Hindlimb muscle (tissue), 1 donor: ENCODE measurements at regions not wholly inside any gene's neighbourhood (a gene's known extent, or its start where the extent isn't known, plus 50 kb on each side); places are given as distances from the start of the nearest gene placed in this dataset.
"Not testable (repeated sequence)": the region's sequence is repeated elsewhere in the genome, so short reads cannot be mapped to it uniquely, and the experiment has no call there.

Experiments used
- DNase-seq: peaks from one replicate; pipeline ENCODE4 v3.0.0-alpha.2; 2013

DNA sequence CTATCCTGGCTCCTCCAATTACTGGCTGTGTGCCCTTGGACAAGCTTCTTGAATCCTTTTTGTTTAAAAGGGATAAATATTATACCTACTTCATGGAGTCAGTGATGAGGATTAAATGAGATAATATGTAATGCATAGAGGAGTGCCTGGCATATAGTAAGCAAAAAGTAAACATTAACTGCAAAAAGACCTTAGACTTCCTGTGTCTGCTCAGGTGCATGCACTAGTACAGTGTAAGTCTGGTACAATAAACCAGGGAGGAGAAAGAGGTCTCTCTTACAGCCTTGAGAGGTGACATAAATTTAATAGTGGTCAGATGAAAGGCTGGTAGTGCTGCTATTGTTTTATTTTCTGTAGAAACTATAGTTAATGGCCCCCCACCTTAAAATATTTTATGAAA is 305.2 kb upstream of the MIS18BP1 start:
- DNase-seq: no peak

DNA sequence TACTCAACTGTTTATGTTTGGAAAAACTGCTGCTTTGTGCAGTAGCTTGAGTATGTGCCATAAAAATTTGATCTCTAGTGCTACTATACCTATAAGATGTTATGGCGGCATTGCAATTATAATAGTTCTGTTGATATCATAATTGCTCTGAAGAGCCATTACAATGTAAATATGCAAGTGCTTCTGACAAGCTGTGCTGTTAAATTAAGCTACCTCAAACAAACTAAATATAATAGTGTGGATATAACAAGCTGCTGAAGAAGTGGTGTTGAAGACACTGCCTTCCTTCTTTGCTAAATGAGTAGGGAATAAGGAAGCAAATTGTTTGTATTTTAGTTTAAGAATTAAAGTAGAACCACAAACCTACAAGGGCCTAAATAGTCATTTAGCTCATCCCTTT is 301.0 kb upstream of the MIS18BP1 start:
- DNase-seq: no peak

DNA sequence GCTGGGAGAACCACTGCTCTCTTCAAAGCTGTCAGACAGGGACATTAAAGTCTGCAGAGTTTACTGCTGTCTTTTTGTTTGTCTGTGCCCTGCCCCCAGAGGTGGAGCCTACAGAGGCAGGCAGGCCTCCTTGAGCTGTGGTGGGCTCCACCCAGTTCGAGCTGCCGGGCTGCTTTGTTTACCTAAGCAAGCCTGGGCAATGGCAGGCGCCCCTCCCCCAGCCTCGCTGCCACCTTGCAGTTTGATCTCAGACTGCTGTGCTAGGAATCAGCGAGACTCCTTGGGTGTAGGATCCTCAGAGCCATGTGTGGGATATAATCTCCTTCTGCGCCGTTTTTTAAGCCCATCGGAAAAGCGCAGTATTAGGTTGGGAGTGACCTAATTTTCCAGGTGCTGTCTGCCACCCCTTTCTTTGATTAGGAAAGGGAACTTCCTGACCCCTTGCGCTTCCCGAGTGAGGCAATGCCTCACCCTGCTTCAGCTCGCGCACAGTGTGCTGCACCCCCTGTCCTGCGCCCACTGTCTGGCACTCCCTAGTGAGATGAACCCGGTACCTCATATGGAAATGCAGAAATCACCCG is 298.3 kb upstream of the MIS18BP1 start:
- not testable (repeated sequence) for DNase-seq

DNA sequence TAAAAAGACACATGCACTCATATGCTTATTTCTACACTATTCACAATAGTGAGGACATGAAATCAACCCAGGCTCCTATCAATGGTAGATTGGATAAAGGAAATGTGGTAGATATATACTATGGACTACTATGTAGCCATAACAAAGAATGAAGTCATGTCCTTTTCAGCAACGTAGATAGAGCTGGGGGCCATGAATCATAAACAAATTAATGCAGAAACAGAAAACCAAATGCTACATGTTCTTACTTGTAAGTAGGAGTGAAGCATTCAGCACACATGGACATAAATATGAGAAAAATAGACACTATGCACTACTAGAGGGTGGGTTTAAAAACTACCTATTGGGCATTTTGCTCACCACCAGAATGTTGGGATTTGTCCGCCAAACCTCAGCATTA is 278.0 kb upstream of the MIS18BP1 start:
- no peak for DNase-seq

DNA sequence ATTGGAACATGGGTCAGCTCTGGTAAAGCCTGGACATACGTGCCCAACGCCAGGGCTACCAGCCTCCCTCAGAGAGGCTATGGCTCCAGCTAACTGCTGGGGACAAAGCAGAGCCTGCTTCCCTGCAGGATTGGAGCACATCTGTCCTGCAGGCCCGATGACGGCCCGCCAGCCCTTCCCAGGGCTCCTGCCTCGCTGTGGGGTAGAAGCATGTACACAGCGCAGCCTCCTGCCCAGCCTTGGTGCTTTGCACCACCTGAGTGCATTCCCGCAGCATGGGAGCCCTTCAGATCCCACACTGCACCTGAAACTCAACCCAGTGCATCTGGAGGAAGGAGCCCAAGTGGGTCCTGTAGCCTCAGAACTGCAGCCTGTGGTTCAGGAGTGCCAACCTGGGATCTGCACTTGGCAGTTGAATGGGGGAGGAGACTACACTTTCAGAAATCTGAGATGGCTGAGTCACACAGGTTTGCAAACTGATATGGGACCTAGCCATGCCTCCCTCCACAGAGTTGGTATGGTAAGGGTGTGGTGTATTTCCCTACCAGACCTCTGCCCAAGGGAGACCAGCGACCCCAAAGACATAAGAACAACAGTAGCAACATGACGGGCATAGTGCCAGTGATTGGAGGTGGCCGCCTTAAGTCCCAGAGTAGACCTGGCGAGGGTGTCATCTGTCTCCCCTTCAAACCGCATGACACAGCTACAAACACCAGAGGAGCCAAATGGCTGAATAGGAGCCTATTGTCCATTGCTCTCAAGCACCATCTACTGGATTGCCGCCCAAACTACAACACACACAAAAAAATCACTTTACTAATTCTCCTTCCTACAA is 273.9 kb upstream of the MIS18BP1 start:
- DNase-seq: no peak

DNA sequence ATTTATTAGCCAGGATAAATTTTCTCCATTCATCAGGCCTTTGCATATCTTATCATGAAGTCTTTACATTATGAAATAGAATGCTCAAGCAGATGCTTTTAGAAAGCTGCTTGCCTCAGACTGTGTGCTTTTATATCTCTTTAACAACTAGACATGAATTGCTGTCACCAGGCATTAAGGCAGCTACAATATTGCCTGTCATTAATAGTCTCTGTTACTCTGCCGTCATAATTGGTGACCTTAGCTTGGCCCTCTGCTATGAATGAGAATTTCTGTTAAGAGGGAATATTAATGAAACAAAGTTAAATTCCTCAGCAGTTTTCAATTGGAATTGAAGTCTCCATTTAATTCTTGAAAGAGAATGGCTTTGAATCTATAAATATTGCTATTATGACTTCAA is 266.8 kb upstream of the MIS18BP1 start:
- DNase-seq: no peak

DNA sequence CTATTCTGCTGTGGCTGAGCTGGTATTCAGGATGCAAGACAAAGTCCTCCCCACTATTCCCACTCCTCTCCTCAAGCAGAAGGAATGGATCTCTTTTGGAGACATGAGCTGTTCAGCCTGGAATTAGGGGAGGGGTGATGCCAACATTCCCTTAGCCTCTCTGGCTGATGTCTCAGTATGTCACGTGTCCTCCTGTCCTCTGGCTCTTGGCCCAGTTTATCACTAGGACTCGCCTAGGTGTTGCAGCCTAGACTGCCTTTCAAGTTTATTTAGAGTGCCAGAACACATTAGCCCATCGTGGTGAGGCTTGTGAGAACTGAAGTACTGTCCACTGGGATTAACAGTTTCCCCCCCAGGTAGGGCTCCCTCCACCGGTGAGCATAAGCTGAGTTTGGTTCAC is 239.9 kb upstream of the MIS18BP1 start:
- DNase-seq: no peak

DNA sequence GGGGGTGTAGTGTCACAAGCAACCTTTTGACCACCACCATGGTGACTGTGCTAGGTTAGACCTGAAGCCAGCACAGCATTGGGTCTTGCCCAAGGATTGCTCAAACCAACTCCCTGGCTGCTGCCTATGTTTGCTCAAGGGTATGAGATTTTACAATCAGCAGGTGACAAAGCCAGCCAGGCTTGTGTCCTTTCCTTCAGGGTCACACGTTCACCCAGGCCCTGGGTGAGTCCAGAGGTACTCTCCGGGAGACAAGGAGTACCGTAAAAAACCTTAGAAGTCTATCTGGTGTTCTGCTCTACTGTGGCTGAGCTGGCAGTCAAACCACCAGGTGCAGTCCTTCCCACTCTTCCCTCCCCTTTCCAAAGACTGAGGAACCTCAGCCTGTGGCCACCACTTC is 238.9 kb upstream of the MIS18BP1 start:
- no peak for DNase-seq

DNA sequence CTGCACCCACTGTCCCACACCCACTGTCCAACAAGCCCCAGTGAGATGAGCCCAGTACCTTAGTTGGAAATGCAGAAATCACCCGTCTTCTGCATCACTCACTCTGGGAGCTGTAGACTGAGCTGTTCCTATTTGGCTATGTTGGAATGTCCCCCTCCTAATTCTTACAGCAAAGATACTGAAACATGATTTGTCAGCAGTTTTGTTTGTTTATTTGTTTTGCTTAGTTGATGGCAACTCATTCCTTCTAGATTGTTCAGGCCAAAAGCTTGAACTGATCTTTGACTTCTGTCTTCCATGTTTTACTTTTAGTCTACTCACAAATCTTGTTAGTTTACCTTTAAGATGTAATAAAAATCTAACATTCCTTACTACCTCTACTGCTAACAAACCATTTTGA is 233.6 kb upstream of the MIS18BP1 start:
- DNase-seq: no peak

DNA sequence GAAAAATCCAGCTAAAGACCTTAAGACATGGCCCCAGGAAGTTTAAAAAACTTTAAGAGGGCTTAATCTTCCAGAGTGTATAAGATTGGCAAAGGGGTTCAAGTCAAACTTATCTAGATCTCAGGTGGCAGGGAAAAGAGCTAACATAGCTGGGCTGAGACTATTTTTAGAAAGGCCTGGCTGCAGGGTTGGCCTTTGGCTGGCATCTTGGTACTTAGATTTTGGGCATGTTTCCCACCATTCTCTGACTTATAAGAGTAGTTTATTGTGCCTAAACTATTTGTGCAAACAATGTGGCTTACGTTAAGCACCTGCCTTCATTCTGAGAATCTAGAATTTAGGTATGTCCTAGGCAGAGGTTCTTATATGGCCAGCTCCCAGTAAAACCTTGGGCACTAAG is 214.0 kb upstream of the MIS18BP1 start:
- DNase-seq: no peak

DNA sequence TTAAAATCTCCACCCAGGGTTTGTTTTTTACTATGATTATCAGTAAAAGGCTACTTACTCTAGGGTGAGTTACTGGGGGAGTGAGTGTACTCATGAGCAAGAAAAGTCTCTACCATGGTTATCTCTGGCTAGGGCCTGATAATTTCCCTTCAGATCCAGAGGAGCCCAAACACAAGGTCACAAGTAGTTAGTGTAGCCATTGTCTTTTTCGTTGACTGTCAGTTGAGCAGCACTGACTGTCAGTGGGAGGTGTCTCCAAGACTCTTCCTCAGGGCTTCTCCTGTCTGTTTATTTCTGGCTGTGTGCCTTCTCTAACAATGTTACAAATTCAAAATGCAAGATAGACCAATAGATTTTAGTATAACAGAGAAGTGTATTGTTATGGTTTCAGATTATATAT is 181.2 kb upstream of the MIS18BP1 start:
- no peak for DNase-seq

DNA sequence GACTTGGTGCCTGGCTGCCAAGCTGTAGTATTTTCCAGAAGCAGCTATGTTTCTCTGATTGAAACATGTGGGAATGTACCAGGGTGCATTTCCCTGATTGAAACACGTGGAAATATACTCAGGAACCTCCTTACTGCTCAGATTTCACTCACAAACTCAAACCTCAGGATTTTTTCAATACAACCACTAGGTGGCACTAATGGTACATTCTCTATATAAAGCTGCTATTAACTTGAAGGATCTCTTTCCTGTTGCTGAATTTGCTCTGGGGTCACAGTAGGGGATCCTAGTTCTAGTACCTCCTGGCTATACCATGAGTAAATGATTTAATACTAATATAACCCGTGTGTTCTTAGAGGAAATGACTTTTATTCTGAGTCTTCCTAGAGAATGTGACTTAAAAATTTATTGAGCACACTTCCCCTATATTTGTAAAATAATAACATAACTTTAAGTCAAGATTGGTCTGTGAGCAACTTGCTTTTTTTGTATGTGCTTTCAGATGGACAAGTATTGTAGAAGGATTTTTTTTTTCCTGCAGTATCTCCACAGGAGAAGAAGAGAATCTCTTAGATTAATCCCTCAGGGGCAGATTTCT is 173.8 kb upstream of the MIS18BP1 start:
- DNase-seq: peak; percentile 4

DNA sequence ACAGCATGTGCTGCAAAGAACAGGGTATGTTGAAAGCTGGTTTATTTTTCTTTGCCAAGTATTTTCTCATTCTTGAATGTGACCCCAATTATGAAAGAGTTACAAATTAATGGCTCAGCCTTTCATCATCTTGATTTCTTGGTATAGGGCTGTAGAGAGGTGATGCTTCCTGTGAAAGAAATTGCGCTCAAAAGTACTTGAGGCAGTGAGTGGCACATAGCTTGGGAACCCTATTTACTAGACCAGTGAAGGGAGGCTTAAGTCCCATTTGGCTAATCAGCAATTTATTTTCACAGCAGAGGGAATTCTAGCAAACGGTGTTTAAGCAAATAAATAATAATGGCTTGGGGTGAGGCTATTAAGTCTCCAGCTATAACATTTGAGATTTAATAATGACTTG is 153.9 kb upstream of the MIS18BP1 start:
- no peak for DNase-seq

DNA sequence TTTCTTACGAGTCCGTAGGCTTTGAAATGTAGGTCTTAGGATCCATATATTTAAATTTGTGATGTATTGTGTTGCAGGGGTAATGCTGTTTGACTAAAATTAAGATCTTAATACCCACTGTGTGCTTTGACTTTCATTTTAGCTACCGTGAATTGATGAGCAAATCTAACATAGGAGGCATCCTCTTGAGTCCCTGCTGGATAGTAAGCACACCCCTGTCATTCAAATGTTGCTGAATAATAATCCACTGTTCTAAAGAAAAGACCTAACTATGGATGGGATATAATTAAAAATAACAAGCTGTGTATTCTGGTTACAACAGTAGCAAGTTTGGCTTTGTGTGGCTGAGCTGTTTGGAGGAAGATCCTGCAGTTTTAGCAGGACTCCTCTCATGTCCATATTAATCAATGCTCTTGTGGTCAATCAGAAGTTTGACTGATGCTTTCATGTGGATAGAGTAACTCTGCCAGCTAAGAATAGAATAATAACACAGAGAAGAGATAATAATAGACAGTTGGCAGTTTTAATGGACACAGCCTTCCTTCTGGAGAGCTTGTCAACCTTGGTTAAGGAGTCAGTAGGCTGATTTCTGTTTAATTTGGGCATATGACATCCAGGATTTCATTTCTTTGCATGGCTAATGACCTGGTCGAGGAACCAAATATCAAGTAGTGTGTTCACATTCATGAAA is 148.1 kb upstream of the MIS18BP1 start:
- no peak for DNase-seq

DNA sequence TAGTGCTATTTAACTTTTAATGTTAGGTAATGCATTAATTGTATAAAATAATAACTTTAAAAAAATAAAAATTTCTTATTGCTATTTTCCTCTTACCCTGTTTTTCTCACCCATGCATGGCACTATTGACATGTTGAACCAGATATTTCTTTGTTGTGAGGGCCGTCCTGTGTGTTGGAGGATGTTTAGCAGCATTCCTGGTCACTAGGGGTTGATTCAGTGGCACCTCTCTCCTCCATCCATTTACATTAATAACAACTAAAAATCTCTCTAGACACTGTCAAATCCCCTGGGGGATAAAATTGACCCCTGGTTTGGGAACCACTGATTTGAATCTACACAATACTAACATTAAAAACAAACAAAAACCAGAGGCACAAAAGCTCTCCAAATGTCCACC is 147.5 kb upstream of the MIS18BP1 start:
- DNase-seq: no peak

DNA sequence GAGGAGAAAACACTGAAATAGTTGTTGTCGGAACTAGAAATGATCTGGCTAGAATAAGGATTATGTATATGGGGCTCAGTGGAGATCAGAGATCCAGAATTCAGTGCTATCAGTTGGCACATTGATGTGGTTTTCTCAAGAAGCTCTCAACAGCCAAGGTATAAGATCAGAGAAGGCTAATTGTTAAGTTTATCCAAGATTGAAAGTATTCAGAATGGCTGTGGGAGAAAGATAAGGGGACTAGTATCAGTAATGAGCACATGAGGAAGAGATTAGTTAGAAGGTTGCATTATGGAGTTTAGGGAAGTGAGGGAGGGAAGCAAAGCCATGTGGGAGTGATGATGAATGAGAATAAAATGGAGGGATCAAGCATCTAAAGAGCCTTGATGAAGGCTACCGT is 128.1 kb upstream of the MIS18BP1 start:
- no peak for DNase-seq

DNA sequence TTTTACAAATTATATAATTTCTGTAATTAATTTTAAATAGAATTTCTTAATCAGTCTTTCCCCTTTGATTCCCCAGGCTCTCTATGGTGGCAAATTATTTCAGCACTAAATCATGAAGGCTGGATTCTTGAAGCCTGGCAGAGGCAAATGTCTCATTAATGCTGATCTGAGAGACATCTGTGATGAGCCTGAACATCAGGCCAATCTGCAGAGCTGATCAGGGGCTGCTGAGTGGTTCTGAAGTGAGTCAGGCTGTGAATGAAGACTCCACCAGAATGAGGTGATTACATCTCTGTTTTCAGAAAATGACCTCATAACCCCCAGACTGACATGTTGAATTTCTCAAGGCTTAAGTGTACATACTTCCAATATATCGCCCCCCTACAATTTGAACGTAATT is 124.2 kb upstream of the MIS18BP1 start:
- DNase-seq: no peak

DNA sequence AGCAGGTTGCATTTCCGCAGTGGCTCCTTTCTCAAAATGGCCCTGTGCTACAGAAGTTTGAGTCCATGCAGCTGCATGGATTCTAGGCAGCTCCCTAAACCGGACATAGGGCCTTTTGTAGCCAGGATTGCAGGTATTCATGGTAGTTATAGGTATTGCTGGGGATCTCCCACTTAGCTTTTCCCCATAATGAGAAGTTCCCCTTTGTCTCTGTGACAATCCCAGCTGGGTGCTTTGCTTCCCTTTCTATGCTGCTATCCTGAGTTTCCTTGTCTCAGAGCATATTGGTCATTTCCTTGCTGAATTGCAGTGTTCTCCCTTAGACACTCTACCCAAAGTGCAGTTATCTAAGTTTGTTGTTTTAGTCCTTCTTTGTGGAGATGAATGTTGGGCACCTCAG is 120.9 kb upstream of the MIS18BP1 start:
- DNase-seq: no peak

DNA sequence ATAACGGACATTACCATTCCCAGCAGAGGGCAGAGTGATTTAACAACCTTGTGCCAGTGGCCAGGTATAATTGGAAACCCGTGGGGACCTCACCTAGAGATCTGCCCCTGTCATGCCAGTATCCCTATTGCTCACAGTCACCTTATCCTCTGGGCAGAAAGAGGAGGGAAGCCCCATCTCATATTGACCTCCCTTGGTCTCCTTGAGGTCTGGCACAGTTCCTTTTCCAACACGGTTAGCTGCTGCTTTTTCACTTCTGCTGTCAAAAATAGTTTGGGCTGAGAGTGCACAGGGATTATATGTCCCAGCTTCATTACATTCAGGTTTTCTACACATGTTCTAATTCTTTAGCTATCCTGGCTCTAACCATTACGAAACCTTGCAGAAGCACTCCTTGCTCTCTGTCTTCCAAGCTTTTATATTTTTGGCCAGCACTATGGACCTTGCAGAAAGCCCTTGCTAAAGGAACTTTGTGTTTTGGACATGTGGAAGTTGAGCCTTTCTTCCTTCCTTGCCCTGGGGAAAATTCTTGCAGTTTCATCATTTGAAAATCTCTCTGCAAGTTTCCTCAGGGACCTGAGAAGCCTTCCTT is 111.7 kb upstream of the MIS18BP1 start:
- DNase-seq: no peak

DNA sequence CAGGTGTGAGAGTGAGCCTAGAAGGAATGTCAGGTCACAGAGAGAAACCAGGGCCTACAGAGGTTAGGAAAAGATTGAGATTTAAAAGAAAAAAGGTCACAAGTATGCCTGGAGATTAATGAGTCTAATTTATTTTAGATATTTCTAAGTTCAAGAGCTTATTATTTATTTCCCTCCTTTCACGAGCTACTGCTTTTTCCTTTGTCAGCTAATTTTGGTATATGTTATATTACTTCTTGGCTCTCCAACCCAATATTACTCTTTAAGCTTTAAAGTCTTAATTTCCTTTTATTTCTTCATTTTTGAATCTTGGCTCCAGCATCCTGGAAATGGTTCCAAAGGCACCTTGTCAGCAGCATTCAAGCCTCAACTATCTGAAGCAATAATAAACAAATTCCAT is 109.5 kb upstream of the MIS18BP1 start:
- no peak for DNase-seq

DNA sequence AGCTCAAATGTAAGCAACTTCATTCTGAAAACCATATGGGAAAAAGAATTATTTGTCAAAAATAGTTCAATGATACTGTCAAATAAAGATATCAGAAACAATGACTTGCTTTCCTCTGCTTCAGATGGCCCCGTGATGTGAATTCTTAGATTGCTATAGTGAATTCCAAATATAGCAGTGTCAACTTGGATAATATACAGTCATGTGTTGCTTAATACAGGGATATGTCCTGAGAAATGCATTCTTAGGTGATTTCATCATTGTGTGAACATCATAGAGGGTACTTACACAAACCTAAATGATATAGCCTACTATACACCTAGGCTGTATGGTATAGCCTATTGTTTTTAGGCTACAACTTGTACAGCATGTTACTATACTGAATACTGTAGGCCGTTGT is 108.7 kb upstream of the MIS18BP1 start:
- no peak for DNase-seq

DNA sequence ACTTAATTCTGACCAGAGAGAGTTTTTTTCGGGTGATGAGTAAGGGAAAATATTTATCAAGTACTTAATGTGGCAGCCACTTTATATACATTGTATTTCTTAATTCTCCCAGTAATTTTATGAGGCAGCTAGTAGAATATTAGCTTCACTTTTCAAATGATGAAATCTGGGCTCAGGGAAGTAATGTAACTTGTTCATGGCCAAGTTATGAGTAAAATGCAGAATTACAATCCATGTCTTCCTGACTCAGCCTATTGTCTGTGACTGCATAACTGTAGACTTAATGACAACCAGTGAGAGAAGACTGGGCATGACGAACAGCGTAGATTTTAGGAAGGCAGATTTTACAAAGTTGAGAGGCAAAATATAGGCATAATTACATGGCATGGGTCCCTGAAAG is 106.7 kb upstream of the MIS18BP1 start:
- no peak for DNase-seq

DNA sequence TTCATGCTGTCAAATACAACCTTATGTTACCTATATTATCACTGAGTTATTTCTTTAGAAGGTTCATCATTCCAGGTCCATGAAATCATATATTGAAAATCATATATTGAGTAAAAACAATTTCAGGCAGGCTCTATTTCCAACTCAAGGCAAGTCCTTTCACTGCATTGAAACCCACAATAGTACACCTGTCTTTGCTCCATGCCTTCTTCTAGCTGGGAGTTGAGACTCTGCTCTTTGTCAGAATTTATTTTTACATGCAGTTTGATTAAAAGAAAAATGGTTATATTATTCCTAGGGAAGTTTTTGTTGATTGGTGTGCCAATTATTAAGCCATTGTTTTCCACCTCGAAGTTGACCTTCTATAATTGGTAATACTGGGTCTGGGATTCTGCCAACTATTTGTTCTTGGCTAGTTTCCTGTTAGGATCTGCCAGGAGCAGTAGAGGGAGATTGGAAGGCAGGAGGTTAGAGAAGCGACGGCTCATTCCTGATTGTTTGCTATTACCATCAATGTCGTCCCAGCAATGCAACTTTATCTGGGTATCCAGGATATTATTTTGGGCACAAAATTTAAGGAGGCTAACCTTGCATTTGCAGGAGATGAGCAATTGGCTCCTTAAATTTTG is 79.5 kb upstream of the MIS18BP1 start:
- no peak for DNase-seq
